ENCODE measurements at regions not wholly inside any gene's neighbourhood (a gene's known extent, or its start where the extent isn't known, plus 50 kb on each side); places are given as distances from the start of the nearest gene placed in this dataset.
"Not testable (repeated sequence)": the region's sequence is repeated elsewhere in the genome, so short reads cannot be mapped to it uniquely, and the experiment has no call there.

- not testable (repeated sequence) for DNase-seq; H3K9me3 ChIP-seq (ENCODE audit: control insufficient read depth in 4 of 4, insufficient read depth in 3 of 4, low read length in 3 of 4); H3K4me3 ChIP-seq; H3K36me3 ChIP-seq (ENCODE audit: control insufficient read depth in 4 of 4, insufficient read depth in 4 of 4, low read length in 4 of 4); H3K9ac ChIP-seq (ENCODE audit: insufficient read depth in 1 of 2, low read length in 2 of 2); H3K27me3 ChIP-seq (ENCODE audit: control insufficient read depth in 3 of 3, insufficient read depth in 3 of 3, low read length in 2 of 3); H3K4me1 ChIP-seq (ENCODE audit: control insufficient read depth in 5 of 5, insufficient read depth in 5 of 5, low read length in 5 of 5); ATAC-seq (ENCODE audit: insufficient read depth, low FRiP score); H3K27ac ChIP-seq (ENCODE audit: low read depth in 1 of 2, low read length in 1 of 2)
- 81 to 100% methylated on average over 1 to 2 of the region's 2 CpGs for WGBS, 2 donors
Measured at GRCh38 chr1:117314951-117315350, 52.3 kb upstream of the MAN1A2 start.

GRCh38 chr1:117313555-117313954, 53.7 kb upstream of the MAN1A2 start:
- WGBS, 2 donors, result 84 to 89% methylated on average over 3 of the region's 3 CpGs
- H3K36me3 ChIP-seq (ENCODE audit: control insufficient read depth in 4 of 4, insufficient read depth in 4 of 4, low read length in 4 of 4), result no peaks in the 10 kb centered on the region

GRCh38 chr1:117312453-117313138, 54.7 kb upstream of the MAN1A2 start:
- ATAC-seq (ENCODE audit: insufficient read depth, low FRiP score), result no peak
- no peaks in the 10 kb centered on the region for H3K9me3 ChIP-seq (ENCODE audit: control insufficient read depth in 4 of 4, insufficient read depth in 3 of 4, low read length in 3 of 4)
- no peaks in the 10 kb centered on the region for H3K27me3 ChIP-seq (ENCODE audit: control insufficient read depth in 3 of 3, insufficient read depth in 3 of 3, low read length in 2 of 3)
- H3K36me3 ChIP-seq (ENCODE audit: control insufficient read depth in 4 of 4, insufficient read depth in 4 of 4, low read length in 4 of 4), result no peaks in the 10 kb centered on the region
- H3K27ac ChIP-seq (ENCODE audit: low read depth in 1 of 2, low read length in 1 of 2), result no peak overlapping the region
- H3K9ac ChIP-seq (ENCODE audit: insufficient read depth in 1 of 2, low read length in 2 of 2), result no peak overlapping the region
- no peak overlapping the region for H3K4me3 ChIP-seq
- no peak for DNase-seq
- TF ChIP-seq CTCF (IDR thresholded peaks at IDR 0.05; ENCODE audit: control extremely low read depth, extremely low read depth), result peak; percentile 8
- no peaks in the 10 kb centered on the region for H3K4me1 ChIP-seq (ENCODE audit: control insufficient read depth in 5 of 5, insufficient read depth in 5 of 5, low read length in 5 of 5)
- WGBS, 2 donors, result 43 to 64% methylated on average over 4 of the region's 4 CpGs

More at GRCh38 chr1:117313555-117313954, 53.7 kb upstream of the MAN1A2 start:
- Histone ChIP-seq H3K9ac (ENCODE audit: insufficient read depth in 1 of 2, low read length in 2 of 2) (no peak overlapping the region), H3K9me3 (ENCODE audit: control insufficient read depth in 4 of 4, insufficient read depth in 3 of 4, low read length in 3 of 4) (no peaks in the 10 kb centered on the region), H3K27me3 (ENCODE audit: control insufficient read depth in 3 of 3, insufficient read depth in 3 of 3, low read length in 2 of 3) (peaks cover 0 to 3% (median 0%) of the 10 kb centered on the region in 3 donors), H3K4me1 (ENCODE audit: control insufficient read depth in 5 of 5, insufficient read depth in 5 of 5, low read length in 5 of 5) (no peaks in the 10 kb centered on the region), H3K27ac (ENCODE audit: low read depth in 1 of 2, low read length in 1 of 2) (no peak overlapping the region), H3K4me3 (no peak overlapping the region)
- DNase-seq (no peak), ATAC-seq (ENCODE audit: insufficient read depth, low FRiP score) (no peak)
- TF ChIP-seq CTCF (IDR thresholded peaks at IDR 0.05; ENCODE audit: control extremely low read depth, extremely low read depth), result no peak

GRCh38 chr1:117308311-117308916, 58.8 kb upstream of the MAN1A2 start:
- no peak for ATAC-seq (ENCODE audit: insufficient read depth, low FRiP score)
- H3K9ac ChIP-seq (ENCODE audit: insufficient read depth in 1 of 2, low read length in 2 of 2), result no peak overlapping the region
- no peak for DNase-seq
- H3K36me3 ChIP-seq (ENCODE audit: control insufficient read depth in 4 of 4, insufficient read depth in 4 of 4, low read length in 4 of 4), result no peaks in the 10 kb centered on the region
- H3K27me3 ChIP-seq (ENCODE audit: control insufficient read depth in 3 of 3, insufficient read depth in 3 of 3, low read length in 2 of 3), result no peaks in the 10 kb centered on the region
- no peak overlapping the region for H3K4me3 ChIP-seq
- H3K4me1 ChIP-seq (ENCODE audit: control insufficient read depth in 5 of 5, insufficient read depth in 5 of 5, low read length in 5 of 5), result no peaks in the 10 kb centered on the region
- H3K27ac ChIP-seq (ENCODE audit: low read depth in 1 of 2, low read length in 1 of 2), result no peak overlapping the region
- no peaks in the 10 kb centered on the region for H3K9me3 ChIP-seq (ENCODE audit: control insufficient read depth in 4 of 4, insufficient read depth in 3 of 4, low read length in 3 of 4)
- no peak for TF ChIP-seq CTCF (IDR thresholded peaks at IDR 0.05; ENCODE audit: control extremely low read depth, extremely low read depth)
- 68 to 78% methylated on average over 3 of the region's 3 CpGs for WGBS, 2 donors
